Esophagus squamous epithelium (tissue), 4 donors: ENCODE measurements at regions not wholly inside any gene's neighbourhood (a gene's known extent, or its start where the extent isn't known, plus 50 kb on each side); places are given as distances from the start of the nearest gene placed in this dataset.

ENCODE experiments used
- POLR2A ChIP-seq, 4 donors: fragments of 450-650 bp; IDR thresholded peaks; one replicate each; pipeline ENCODE4 v1.6.1; 2017; ENCODE audit warnings: antibody characterized with exemption in 4 of 4, mild to moderate bottlenecking in 4 of 4, moderate library complexity in 3 of 4
- TF ChIP-seq, protein P1 (sequence below), 6 experiments: fragments of 450-650 bp in 4 of 6; fragments of 200-600 bp in 2 of 6; sonication (generic) in 2 of 6; IDR thresholded peaks; one replicate each; pipeline ENCODE4 v1.5.1; 2016 to 2019; ENCODE audit warnings: antibody characterized with exemption in 6 of 6, mild to moderate bottlenecking in 4 of 6, moderate library complexity in 4 of 6

DNA sequence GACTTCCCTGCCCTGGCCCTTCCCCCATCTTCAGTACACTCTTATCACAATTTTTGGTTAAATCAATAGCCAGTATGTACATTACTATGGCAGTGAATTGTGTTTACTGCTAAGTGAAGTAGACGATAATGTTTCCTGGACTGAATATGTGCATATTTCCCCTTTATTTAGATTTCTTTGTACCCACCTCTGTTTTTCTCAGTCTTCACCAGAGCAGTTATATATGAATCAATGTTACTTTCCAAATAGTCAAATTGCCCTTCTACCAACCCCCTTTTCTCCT is 97.1 kb upstream of the HS6ST1 start:
- TF ChIP-seq POLR2A (IDR thresholded peaks at IDR 0.05), result no peak
- TF ChIP-seq, protein P1, sequence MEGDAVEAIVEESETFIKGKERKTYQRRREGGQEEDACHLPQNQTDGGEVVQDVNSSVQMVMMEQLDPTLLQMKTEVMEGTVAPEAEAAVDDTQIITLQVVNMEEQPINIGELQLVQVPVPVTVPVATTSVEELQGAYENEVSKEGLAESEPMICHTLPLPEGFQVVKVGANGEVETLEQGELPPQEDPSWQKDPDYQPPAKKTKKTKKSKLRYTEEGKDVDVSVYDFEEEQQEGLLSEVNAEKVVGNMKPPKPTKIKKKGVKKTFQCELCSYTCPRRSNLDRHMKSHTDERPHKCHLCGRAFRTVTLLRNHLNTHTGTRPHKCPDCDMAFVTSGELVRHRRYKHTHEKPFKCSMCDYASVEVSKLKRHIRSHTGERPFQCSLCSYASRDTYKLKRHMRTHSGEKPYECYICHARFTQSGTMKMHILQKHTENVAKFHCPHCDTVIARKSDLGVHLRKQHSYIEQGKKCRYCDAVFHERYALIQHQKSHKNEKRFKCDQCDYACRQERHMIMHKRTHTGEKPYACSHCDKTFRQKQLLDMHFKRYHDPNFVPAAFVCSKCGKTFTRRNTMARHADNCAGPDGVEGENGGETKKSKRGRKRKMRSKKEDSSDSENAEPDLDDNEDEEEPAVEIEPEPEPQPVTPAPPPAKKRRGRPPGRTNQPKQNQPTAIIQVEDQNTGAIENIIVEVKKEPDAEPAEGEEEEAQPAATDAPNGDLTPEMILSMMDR (IDR thresholded peaks at IDR 0.05), result no peak
